OCI-LY1 (cell line): ENCODE measurements at regions not wholly inside any gene's neighbourhood (a gene's known extent, or its start where the extent isn't known, plus 50 kb on each side); places are given as distances from the start of the nearest gene placed in this dataset.

Experiments
- CTCF ChIP-seq: fragments of 200-600 bp; sonication (generic), shearing (Covaris generic); IDR thresholded peaks from 2 replicates; pipeline ENCODE4 v1.5.1; 2017; ENCODE audit warnings: mild to moderate bottlenecking, antibody characterized with exemption, low read length, moderate library complexity, mixed read lengths
- EZH2 ChIP-seq: fragments of 200-600 bp; sonication (generic), shearing (Covaris generic); IDR thresholded peaks from 2 replicates; pipeline ENCODE4 v1.8.0; 2017; ENCODE audit warnings: borderline replicate concordance, mixed run types, mild to moderate bottlenecking, antibody characterized with exemption, low read length, moderate library complexity, mixed read lengths

DNA sequence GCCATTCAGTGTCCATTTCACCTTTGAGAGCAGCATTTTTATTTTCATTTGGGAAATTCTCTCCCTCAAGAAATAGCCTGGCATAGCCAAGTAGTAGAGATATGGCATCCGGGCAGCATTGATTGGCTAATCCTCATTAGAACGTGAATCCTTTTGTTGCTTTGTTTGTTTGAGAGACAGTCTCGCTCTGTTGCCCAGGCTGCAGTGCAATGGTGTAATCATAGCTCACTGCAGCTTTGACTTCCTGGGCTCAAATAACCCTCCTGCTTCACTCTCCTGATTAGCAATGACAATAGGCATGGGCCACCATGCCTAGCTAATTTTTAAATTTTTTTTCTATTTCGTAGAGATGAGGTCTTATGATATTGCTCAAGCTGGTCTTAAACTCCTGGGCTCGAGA, 1174.9 kb upstream of the AUTS2 start:
- no peak for TF ChIP-seq EZH2
- TF ChIP-seq CTCF, result no peak
